DOHH2 (cell line): ENCODE measurements at regions not wholly inside any gene's neighbourhood (a gene's known extent, or its start where the extent isn't known, plus 50 kb on each side); places are given as distances from the start of the nearest gene placed in this dataset.

ENCODE experiments used
- H3F3A ChIP-seq: fragments of 200-600 bp; sonication (generic), shearing (Covaris generic); 2 replicates; pipeline ENCODE4 v1.6.0; 2016; ENCODE audit warnings: antibody characterized with exemption, mild to moderate bottlenecking; ENCODE audit not compliant: control insufficient read depth, insufficient read depth
- H3K27ac ChIP-seq: fragments of 200-600 bp; sonication (generic); 2 replicates; pipeline ENCODE4 v1.5.1; 2014; ENCODE audit warnings: low read depth, mild to moderate bottlenecking, low read length, moderate library complexity
- H3K27me3 ChIP-seq: fragments of 200-600 bp; sonication (generic); 2 replicates; pipeline ENCODE4 v1.6.1; 2014; ENCODE audit warnings: mild to moderate bottlenecking, low read length, mixed read lengths; ENCODE audit not compliant: control insufficient read depth
- H3K36me3 ChIP-seq: fragments of 200-600 bp; sonication (generic); 2 replicates; pipeline ENCODE4 v1.6.1; 2014; ENCODE audit warnings: mild to moderate bottlenecking, low read length, moderate library complexity, mixed read lengths; ENCODE audit not compliant: control insufficient read depth
- H3K4me1 ChIP-seq: fragments of 200-600 bp; sonication (generic); 2 replicates; pipeline ENCODE4 v1.6.1; 2014; ENCODE audit warnings: mild to moderate bottlenecking, low read length, mixed read lengths; ENCODE audit not compliant: control insufficient read depth
- H3K4me2 ChIP-seq: fragments of 200-600 bp; sonication (generic); 2 replicates; pipeline ENCODE4 v1.6.0; 2014; ENCODE audit warnings: mild to moderate bottlenecking, low read length, moderate library complexity
- H3K4me3 ChIP-seq: fragments of 200-600 bp; sonication (generic); 2 replicates; pipeline ENCODE4 v1.5.1; 2014; ENCODE audit warnings: mild to moderate bottlenecking, low read length, mixed read lengths
- H3K79me2 ChIP-seq: fragments of 200-600 bp; sonication (generic); 2 replicates; pipeline ENCODE4 v1.6.1; 2014; ENCODE audit warnings: mild to moderate bottlenecking, low read length, mixed read lengths; ENCODE audit not compliant: control insufficient read depth
- H3K9me2 ChIP-seq: fragments of 200-600 bp; sonication (generic); replicated peaks from 2 replicates; pipeline ENCODE4 v1.6.1; 2014; ENCODE audit warnings: mild to moderate bottlenecking, low read length, mixed read lengths; ENCODE audit not compliant: control insufficient read depth
- H3K9me3 ChIP-seq: fragments of 200-600 bp; sonication (generic); 2 replicates; pipeline ENCODE4 v1.6.1; 2014; ENCODE audit warnings: antibody characterized with exemption, low read length, mixed read lengths; ENCODE audit not compliant: control insufficient read depth, insufficient read depth
- H4K20me1 ChIP-seq: fragments of 200-600 bp; sonication (generic); 2 replicates; pipeline ENCODE4 v1.6.0; 2014; ENCODE audit warnings: low read depth, mild to moderate bottlenecking, antibody characterized with exemption, low read length, moderate library complexity; ENCODE audit not compliant: control insufficient read depth, insufficient read depth
- CTCF ChIP-seq: fragments of 200-600 bp; sonication (generic); IDR thresholded peaks from one replicate; pipeline ENCODE4 v1.5.1; 2014; ENCODE audit warnings: antibody characterized with exemption, mild to moderate bottlenecking, low read depth, low read length; ENCODE audit not compliant: poor library complexity, severe bottlenecking
- EZH2phosphoT487 ChIP-seq: fragments of 200-600 bp; sonication (generic); IDR thresholded peaks from 2 replicates; pipeline ENCODE4 v1.6.1; 2017; ENCODE audit warnings: borderline replicate concordance, mild to moderate bottlenecking, antibody characterized with exemption, low read length, moderate library complexity, mixed read lengths

GRCh38 chr2:103232865-103233264, 471.0 kb downstream of the TMEM182 start:
- Histone ChIP-seq H3K27ac (no peak overlapping the region), H3K4me3 (no peak overlapping the region), H3K9me3 (no peaks in the 10 kb centered on the region), H3K4me2 (no peak overlapping the region), H3K4me1 (no peaks in the 10 kb centered on the region), H3K9me2 (no peaks in the 10 kb centered on the region), H3F3A (no peaks in the 10 kb centered on the region), H3K79me2 (no peaks in the 10 kb centered on the region), H4K20me1 (no peaks in the 10 kb centered on the region), H3K36me3 (no peaks in the 10 kb centered on the region), H3K27me3 (no peaks in the 10 kb centered on the region)
- TF ChIP-seq EZH2phosphoT487 (no peak), CTCF (no peak)

GRCh38 chr2:103233691-103234090, 471.9 kb downstream of the TMEM182 start:
- Histone ChIP-seq H3K27ac (no peak overlapping the region), H3K27me3 (no peaks in the 10 kb centered on the region), H3K79me2 (no peaks in the 10 kb centered on the region), H3K4me1 (no peaks in the 10 kb centered on the region), H3K4me2 (no peak overlapping the region), H3K4me3 (no peak overlapping the region), H3K36me3 (no peaks in the 10 kb centered on the region), H3K9me2 (no peaks in the 10 kb centered on the region), H4K20me1 (no peaks in the 10 kb centered on the region), H3F3A (no peaks in the 10 kb centered on the region), H3K9me3 (no peaks in the 10 kb centered on the region)
- no peak for TF ChIP-seq CTCF
- TF ChIP-seq EZH2phosphoT487: no peak

DNA sequence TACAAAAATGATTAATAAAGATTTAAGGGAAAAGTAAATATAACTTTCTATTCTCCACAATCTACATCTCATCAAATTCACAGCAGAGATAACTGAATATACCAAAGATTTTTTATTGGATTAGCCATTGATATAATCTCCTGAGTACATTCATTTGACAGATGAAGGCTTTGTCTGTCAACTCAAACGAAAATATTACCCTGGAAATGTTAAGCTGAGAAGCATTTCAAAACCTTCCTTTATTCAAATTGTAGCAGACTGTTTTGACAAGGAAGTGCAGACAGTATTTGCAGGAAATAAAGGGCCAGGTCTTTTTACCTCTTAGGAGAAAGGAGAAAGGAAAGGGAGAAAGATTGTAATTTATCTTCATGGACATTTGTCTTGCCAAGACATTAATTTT, 473.5 kb downstream of the TMEM182 start:
- H3K27me3 ChIP-seq: no peaks in the 10 kb centered on the region
- no peaks in the 10 kb centered on the region for H3K9me2 ChIP-seq
- H3K36me3 ChIP-seq: no peaks in the 10 kb centered on the region
- H3K79me2 ChIP-seq: no peaks in the 10 kb centered on the region
- no peak overlapping the region for H3K27ac ChIP-seq
- no peaks in the 10 kb centered on the region for H3K4me1 ChIP-seq
- no peaks in the 10 kb centered on the region for H4K20me1 ChIP-seq
- no peaks in the 10 kb centered on the region for H3F3A ChIP-seq
- no peaks in the 10 kb centered on the region for H3K9me3 ChIP-seq
- H3K4me2 ChIP-seq: no peak overlapping the region
- no peak overlapping the region for H3K4me3 ChIP-seq
- TF ChIP-seq EZH2phosphoT487 (no peak), CTCF (no peak)

GRCh38 chr2:103249462-103249861, 487.6 kb downstream of the TMEM182 start:
- TF ChIP-seq EZH2phosphoT487 (no peak), CTCF (no peak)
- no peaks in the 10 kb centered on the region for H3K4me1 ChIP-seq
- no peaks in the 10 kb centered on the region; the same call in 1 of the 2 replicates for H3K9me2 ChIP-seq
- no peaks in the 10 kb centered on the region for H4K20me1 ChIP-seq
- no peak overlapping the region for H3K4me2 ChIP-seq
- no peaks in the 10 kb centered on the region for H3K79me2 ChIP-seq
- H3K9me3 ChIP-seq: no peaks in the 10 kb centered on the region; the same call in 1 of the 2 replicates
- no peaks in the 10 kb centered on the region for H3K36me3 ChIP-seq
- H3F3A ChIP-seq: no peaks in the 10 kb centered on the region
- no peak overlapping the region for H3K27ac ChIP-seq
- no peak overlapping the region for H3K4me3 ChIP-seq
- no peaks in the 10 kb centered on the region for H3K27me3 ChIP-seq
